Suprapubic skin (tissue), 3 donors: ENCODE measurements at regions not wholly inside any gene's neighbourhood (a gene's known extent, or its start where the extent isn't known, plus 50 kb on each side); places are given as distances from the start of the nearest gene placed in this dataset.

ENCODE experiments used
- CTCF ChIP-seq, 2 donors: fragments of 200-600 bp in 1 of 2; fragments of 450-650 bp in 1 of 2; sonication (generic) in 1 of 2; IDR thresholded peaks; one replicate each; pipeline ENCODE4 v1.5.1; 2016 to 2019; ENCODE audit warnings: antibody characterized with exemption in 2 of 2, mild to moderate bottlenecking in 1 of 2, moderate library complexity in 1 of 2
- POLR2AphosphoS5 ChIP-seq, 3 donors: sonication (generic); formaldehyde crosslinking; IDR thresholded peaks; one replicate each; pipeline ENCODE4 v1.6.1; 2017; ENCODE audit warnings: antibody characterized with exemption in 3 of 3

GRCh38 chr10:50999163-50999562 is 75.1 kb upstream of the PRKG1 start:
- TF ChIP-seq CTCF (IDR thresholded peaks at IDR 0.05) = no peak
- no peak for TF ChIP-seq POLR2AphosphoS5 (IDR thresholded peaks at IDR 0.05)
